Natural killer cell treated with Interleukin-12 subunit alpha and Interleukin-12 subunit beta and Interleukin-15 and Interleukin-18, amount 100 ng/mL, for 72 hours (primary cell): ENCODE measurements at regions not wholly inside any gene's neighbourhood (a gene's known extent, or its start where the extent isn't known, plus 50 kb on each side); places are given as distances from the start of the nearest gene placed in this dataset.
"Not testable (repeated sequence)": the region's sequence is repeated elsewhere in the genome, so short reads cannot be mapped to it uniquely, and the experiment has no call there.

Experiments
- ATAC-seq, 2 donors: fragments of 150-1000 bp; cut with Tn5 transposase in 1 of 2; sonication (Bioruptor Pico), chemical (Tn5 transposase) in 1 of 2; 2 replicates each; pipeline ENCODE4 v1.10.0; 2021
- DNase-seq: peaks from one replicate; pipeline ENCODE4 v3.0.0; 2022; ENCODE audit warnings: low spot score
- H3K27ac Mint-ChIP-seq, 2 donors: 1 replicate in 1 of 2; 2 replicates in 1 of 2; pipeline ENCODE4 v1.8.0; 2022; ENCODE audit warnings: mixed read lengths in 2 of 2, mild to moderate bottlenecking in 1 of 2, moderate library complexity in 1 of 2
- H3K27me3 Mint-ChIP-seq, 2 donors: 1 replicate in 1 of 2; 2 replicates in 1 of 2; pipeline ENCODE4 v1.8.0; 2022; ENCODE audit warnings: mixed read lengths in 2 of 2
- H3K36me3 Mint-ChIP-seq: one replicate; pipeline ENCODE4 v1.8.0; 2022; ENCODE audit warnings: mixed read lengths
- H3K4me1 Mint-ChIP-seq, 2 donors: 1 replicate in 1 of 2; 2 replicates in 1 of 2; pipeline ENCODE4 v1.8.0; 2022; ENCODE audit warnings: low read depth in 2 of 2, mixed read lengths in 2 of 2, mild to moderate bottlenecking in 1 of 2
- H3K4me3 Mint-ChIP-seq: one replicate; pipeline ENCODE4 v1.8.0; 2022; ENCODE audit warnings: mixed read lengths
- H3K9me3 Mint-ChIP-seq: 2 replicates; pipeline ENCODE4 v1.8.0; 2022; ENCODE audit warnings: mixed read lengths

- Mint-ChIP-seq H3K27me3 (no peaks in the 10 kb centered on the region), H3K9me3 (peaks cover 5% of the 10 kb centered on the region), H3K4me1 (no peaks in the 10 kb centered on the region), H3K4me3 (no peak overlapping the region), H3K27ac (no peak overlapping the region), H3K36me3 (no peaks in the 10 kb centered on the region)
- DNase-seq (no peak), ATAC-seq (no peak)
Measured at GRCh38 chr6:133062696-133063306, 178.4 kb upstream of the EYA4 start.

GRCh38 chr6:133067960-133068359, 173.2 kb upstream of the EYA4 start:
- no peaks in the 10 kb centered on the region for H3K27me3 Mint-ChIP-seq
- peaks cover 8% of the 10 kb centered on the region for H3K9me3 Mint-ChIP-seq
- no peak overlapping the region for H3K4me3 Mint-ChIP-seq
- DNase-seq: no peak
- no peak for ATAC-seq
- no peaks in the 10 kb centered on the region for H3K36me3 Mint-ChIP-seq
- H3K27ac Mint-ChIP-seq: no peak overlapping the region
- no peaks in the 10 kb centered on the region for H3K4me1 Mint-ChIP-seq

- ATAC-seq: no peak
- Mint-ChIP-seq H3K4me1 (no peaks in the 10 kb centered on the region), H3K27me3 (no peaks in the 10 kb centered on the region), H3K4me3 (no peak overlapping the region), H3K27ac (no peak overlapping the region), H3K36me3 (no peaks in the 10 kb centered on the region), H3K9me3 (peaks cover 8% of the 10 kb centered on the region)
- no peak for DNase-seq
Measured at GRCh38 chr6:133070410-133071043, 170.6 kb upstream of the EYA4 start.

- H3K27me3 Mint-ChIP-seq: no peaks in the 10 kb centered on the region
- H3K4me1 Mint-ChIP-seq: no peaks in the 10 kb centered on the region
- DNase-seq (no peak), ATAC-seq (no peak)
- H3K27ac Mint-ChIP-seq: no peak overlapping the region
- no peaks in the 10 kb centered on the region for H3K36me3 Mint-ChIP-seq
- H3K4me3 Mint-ChIP-seq: no peak overlapping the region
- H3K9me3 Mint-ChIP-seq: no peaks in the 10 kb centered on the region
Measured at GRCh38 chr6:133079901-133080300, 161.3 kb upstream of the EYA4 start.

- H3K36me3 Mint-ChIP-seq: no peaks in the 10 kb centered on the region
- H3K4me1 Mint-ChIP-seq: no peaks in the 10 kb centered on the region
- H3K27me3 Mint-ChIP-seq: no peaks in the 10 kb centered on the region
- H3K4me3 Mint-ChIP-seq: no peak overlapping the region
- H3K9me3 Mint-ChIP-seq: no peaks in the 10 kb centered on the region
- DNase-seq (no peak), ATAC-seq (no peak)
- H3K27ac Mint-ChIP-seq: no peak overlapping the region
Measured at GRCh38 chr6:133083248-133083967, 157.7 kb upstream of the EYA4 start.

GRCh38 chr6:133085471-133085870, 155.7 kb upstream of the EYA4 start:
- no peak overlapping the region for H3K4me3 Mint-ChIP-seq
- no peaks in the 10 kb centered on the region for H3K4me1 Mint-ChIP-seq
- H3K27ac Mint-ChIP-seq: no peak overlapping the region
- ATAC-seq (no peak), DNase-seq (no peak)
- no peaks in the 10 kb centered on the region for H3K9me3 Mint-ChIP-seq
- no peaks in the 10 kb centered on the region for H3K36me3 Mint-ChIP-seq
- no peaks in the 10 kb centered on the region for H3K27me3 Mint-ChIP-seq

GRCh38 chr6:133085896-133086295, 155.3 kb upstream of the EYA4 start:
- H3K4me3 Mint-ChIP-seq: no peak overlapping the region
- no peaks in the 10 kb centered on the region for H3K36me3 Mint-ChIP-seq
- DNase-seq: no peak
- ATAC-seq: no peak
- H3K9me3 Mint-ChIP-seq: no peaks in the 10 kb centered on the region
- no peaks in the 10 kb centered on the region for H3K27me3 Mint-ChIP-seq
- no peaks in the 10 kb centered on the region for H3K4me1 Mint-ChIP-seq
- H3K27ac Mint-ChIP-seq: no peak overlapping the region

- no peaks in the 10 kb centered on the region for H3K36me3 Mint-ChIP-seq
- H3K27ac Mint-ChIP-seq: no peak overlapping the region
- H3K9me3 Mint-ChIP-seq: no peaks in the 10 kb centered on the region
- ATAC-seq: no peak
- H3K27me3 Mint-ChIP-seq: no peaks in the 10 kb centered on the region
- DNase-seq: no peak
- no peak overlapping the region for H3K4me3 Mint-ChIP-seq
- no peaks in the 10 kb centered on the region for H3K4me1 Mint-ChIP-seq
Measured at GRCh38 chr6:133088931-133089695, 152.0 kb upstream of the EYA4 start.

GRCh38 chr6:133092199-133092598, 149.0 kb upstream of the EYA4 start:
- H3K27ac Mint-ChIP-seq: no peak overlapping the region
- H3K9me3 Mint-ChIP-seq: peaks cover 6% of the 10 kb centered on the region
- no peaks in the 10 kb centered on the region for H3K4me1 Mint-ChIP-seq
- no peak overlapping the region for H3K4me3 Mint-ChIP-seq
- DNase-seq: no peak
- no peak for ATAC-seq
- H3K27me3 Mint-ChIP-seq: peaks cover 0 to 4% of the 10 kb centered on the region in 2 donors
- H3K36me3 Mint-ChIP-seq: no peaks in the 10 kb centered on the region

GRCh38 chr6:133092771-133093170, 148.4 kb upstream of the EYA4 start:
- Mint-ChIP-seq H3K27ac (no peak overlapping the region), H3K9me3 (peaks cover 9% of the 10 kb centered on the region), H3K4me3 (no peak overlapping the region), H3K27me3 (peaks cover 0 to 6% of the 10 kb centered on the region in 2 donors), H3K4me1 (no peaks in the 10 kb centered on the region), H3K36me3 (no peaks in the 10 kb centered on the region)
- no peak for ATAC-seq
- no peak for DNase-seq

- not testable (repeated sequence) for H3K36me3 Mint-ChIP-seq, ATAC-seq, H3K27ac Mint-ChIP-seq, H3K27me3 Mint-ChIP-seq, H3K9me3 Mint-ChIP-seq, H3K4me3 Mint-ChIP-seq, H3K4me1 Mint-ChIP-seq, DNase-seq
Measured at GRCh38 chr6:133093211-133093610, 147.9 kb upstream of the EYA4 start.

GRCh38 chr6:133093956-133094355, 147.2 kb upstream of the EYA4 start:
- DNase-seq: no peak
- ATAC-seq: no peak
- H3K27me3 Mint-ChIP-seq: peaks cover 0 to 6% of the 10 kb centered on the region in 2 donors
- no peak overlapping the region for H3K27ac Mint-ChIP-seq
- H3K4me3 Mint-ChIP-seq: no peak overlapping the region
- no peaks in the 10 kb centered on the region for H3K36me3 Mint-ChIP-seq
- H3K9me3 Mint-ChIP-seq: peaks cover 9% of the 10 kb centered on the region
- no peaks in the 10 kb centered on the region for H3K4me1 Mint-ChIP-seq

GRCh38 chr6:133097208-133097607, 143.9 kb upstream of the EYA4 start:
- no peak overlapping the region for H3K4me3 Mint-ChIP-seq
- no peak for DNase-seq
- no peaks in the 10 kb centered on the region for H3K4me1 Mint-ChIP-seq
- no peak overlapping the region for H3K27ac Mint-ChIP-seq
- H3K9me3 Mint-ChIP-seq: peaks cover 9% of the 10 kb centered on the region
- ATAC-seq: no peak
- peaks cover 0 to 6% of the 10 kb centered on the region in 2 donors for H3K27me3 Mint-ChIP-seq
- H3K36me3 Mint-ChIP-seq: no peaks in the 10 kb centered on the region

- H3K9me3 Mint-ChIP-seq: peaks cover 12% of the 10 kb centered on the region
Measured at GRCh38 chr6:133099573-133099972, 141.6 kb upstream of the EYA4 start.

More at GRCh38 chr6:133099573-133099972, 141.6 kb upstream of the EYA4 start:
- Mint-ChIP-seq H3K4me1 (no peaks in the 10 kb centered on the region), H3K27ac (no peak overlapping the region), H3K27me3 (peaks cover 0 to 6% of the 10 kb centered on the region in 2 donors), H3K4me3 (no peak overlapping the region), H3K36me3 (no peaks in the 10 kb centered on the region)
- DNase-seq (no peak), ATAC-seq (no peak)
